Gastroesophageal sphincter (tissue), 3 donors: ENCODE measurements at regions not wholly inside any gene's neighbourhood (a gene's known extent, or its start where the extent isn't known, plus 50 kb on each side); places are given as distances from the start of the nearest gene placed in this dataset.

Experiments
- CTCF ChIP-seq, 4 experiments: fragments of 200-600 bp in 2 of 4; fragments of 450-650 bp in 2 of 4; sonication (generic) in 1 of 4; IDR thresholded peaks; one replicate each; pipeline ENCODE4 v1.5.1; 2017 to 2019; ENCODE audit warnings: antibody characterized with exemption in 4 of 4, mild to moderate bottlenecking in 2 of 4, moderate library complexity in 2 of 4
- EP300 ChIP-seq: sonication (generic); formaldehyde crosslinking; IDR thresholded peaks from one replicate; pipeline ENCODE4 v1.6.1; 2017; ENCODE audit warnings: antibody characterized with exemption, mild to moderate bottlenecking
- POLR2A ChIP-seq, 2 donors: fragments of 450-650 bp; IDR thresholded peaks; one replicate each; pipeline ENCODE4 v1.6.1; 2017; ENCODE audit warnings: antibody characterized with exemption in 2 of 2, mild to moderate bottlenecking in 2 of 2, moderate library complexity in 1 of 2

GRCh38 chr10:4208499-4208898 is 423.5 kb upstream of the KLF6 start:
- no peak for TF ChIP-seq POLR2A (IDR thresholded peaks at IDR 0.05)
- TF ChIP-seq EP300 = no peak
- no peak for TF ChIP-seq CTCF (IDR thresholded peaks at IDR 0.05)
